Smooth muscle cell (in vitro differentiated cells): ENCODE measurements at regions not wholly inside any gene's neighbourhood (a gene's known extent, or its start where the extent isn't known, plus 50 kb on each side); places are given as distances from the start of the nearest gene placed in this dataset.

ENCODE experiments used
- DNase-seq: peaks from one replicate; lab custom pipeline; 2025; ENCODE audit not compliant: unreplicated experiment; lab: John Stamatoyannopoulos, UW
- H2AFZ ChIP-seq: fragments of 200-600 bp; sonication (generic); 2 replicates; pipeline ENCODE4 v1.6.0; 2016; ENCODE audit warnings: antibody characterized with exemption, low read depth, mild to moderate bottlenecking
- H3F3A ChIP-seq: fragments of 200-600 bp; sonication (generic); 2 replicates; pipeline ENCODE4 v1.6.0; 2017; ENCODE audit warnings: antibody characterized with exemption, low read depth
- H3K27ac ChIP-seq: fragments of 200-600 bp; sonication (generic); 2 replicates; pipeline ENCODE4 v1.5.1; 2016; ENCODE audit warnings: low read depth, mild to moderate bottlenecking
- H3K27me3 ChIP-seq: fragments of 200-600 bp; sonication (generic); 2 replicates; pipeline ENCODE4 v1.6.1; 2016; ENCODE audit warnings: low read depth, mild to moderate bottlenecking
- H3K36me3 ChIP-seq: fragments of 200-600 bp; sonication (generic); 2 replicates; pipeline ENCODE4 v1.5.1; 2016; ENCODE audit warnings: low read depth
- H3K4me1 ChIP-seq: fragments of 200-600 bp; sonication (generic); 2 replicates; pipeline ENCODE4 v1.5.1; 2016; ENCODE audit warnings: low read depth
- H3K4me2 ChIP-seq: fragments of 200-600 bp; sonication (generic); 2 replicates; pipeline ENCODE4 v1.6.0; 2016; ENCODE audit warnings: mild to moderate bottlenecking
- H3K4me3 ChIP-seq: fragments of 200-600 bp; sonication (generic); 2 replicates; pipeline ENCODE4 v1.5.1; 2016; ENCODE audit warnings: mild to moderate bottlenecking
- H3K79me2 ChIP-seq: fragments of 200-600 bp; sonication (generic); 2 replicates; pipeline ENCODE4 v1.6.0; 2016; ENCODE audit warnings: low read depth, mild to moderate bottlenecking
- H3K9ac ChIP-seq: fragments of 200-600 bp; sonication (generic); 2 replicates; pipeline ENCODE4 v1.6.0; 2016; ENCODE audit warnings: low read depth
- H3K9me3 ChIP-seq: fragments of 200-600 bp; sonication (generic); replicated peaks from 2 replicates; pipeline ENCODE4 v1.5.1; 2016; ENCODE audit warnings: low read depth
- H4K20me1 ChIP-seq: fragments of 200-600 bp; sonication (generic); 2 replicates; pipeline ENCODE4 v1.6.0; 2016; ENCODE audit warnings: low read depth
- CTCF ChIP-seq: fragments of 200-600 bp; sonication (generic); IDR thresholded peaks from 2 replicates; pipeline ENCODE4 v1.5.1; 2017; ENCODE audit warnings: borderline replicate concordance, mild to moderate bottlenecking, antibody characterized with exemption; ENCODE audit not compliant: insufficient read depth, poor library complexity, severe bottlenecking
- WGBS: methylation state at CpG from one replicate; pipeline ENCODE4 v1.1.7; 2016; ENCODE audit warnings: low lambda C conversion rate; 5-methylcytosine and 5-hydroxymethylcytosine counted together

GRCh38 chr18:46423226-46423805 is 233.7 kb downstream of the LOXHD1 start:
- no peak for DNase-seq
- H4K20me1 ChIP-seq = no peaks in the 10 kb centered on the region
- H2AFZ ChIP-seq = no peak overlapping the region
- H3K9me3 ChIP-seq = no peaks in the 10 kb centered on the region
- no peak overlapping the region for H3K4me3 ChIP-seq
- no peak for TF ChIP-seq CTCF
- 93% methylated on average over 4 of the region's 4 CpGs for WGBS
- H3K79me2 ChIP-seq = no peaks in the 10 kb centered on the region
- no peak overlapping the region for H3K27ac ChIP-seq
- H3F3A ChIP-seq = no peaks in the 10 kb centered on the region
- H3K4me1 ChIP-seq = peaks cover 11% of the 10 kb centered on the region
- no peaks in the 10 kb centered on the region for H3K27me3 ChIP-seq
- H3K36me3 ChIP-seq = no peaks in the 10 kb centered on the region
- H3K9ac ChIP-seq = no peak overlapping the region
- H3K4me2 ChIP-seq = no peak overlapping the region

GRCh38 chr18:46424898-46425297 is 232.1 kb downstream of the LOXHD1 start:
- Histone ChIP-seq H3K9me3 (no peaks in the 10 kb centered on the region), H3K4me1 (peaks cover 7% of the 10 kb centered on the region), H3K9ac (no peak overlapping the region), H2AFZ (no peak overlapping the region), H3K4me3 (no peak overlapping the region), H3K27ac (no peak overlapping the region), H3K4me2 (no peak overlapping the region), H3K36me3 (no peaks in the 10 kb centered on the region), H3F3A (no peaks in the 10 kb centered on the region), H3K27me3 (no peaks in the 10 kb centered on the region), H3K79me2 (no peaks in the 10 kb centered on the region), H4K20me1 (no peaks in the 10 kb centered on the region)
- DNase-seq = no peak
- TF ChIP-seq CTCF = no peak
- 49% methylated on average over 8 of the region's 8 CpGs for WGBS

GRCh38 chr18:46425511-46425910 is 231.5 kb downstream of the LOXHD1 start:
- Histone ChIP-seq H3K36me3 (no peaks in the 10 kb centered on the region), H3K4me3 (no peak overlapping the region), H3K9ac (no peak overlapping the region), H3F3A (no peaks in the 10 kb centered on the region), H4K20me1 (no peaks in the 10 kb centered on the region), H3K9me3 (no peaks in the 10 kb centered on the region), H3K27me3 (no peaks in the 10 kb centered on the region), H3K79me2 (no peaks in the 10 kb centered on the region), H3K4me1 (peaks cover 7% of the 10 kb centered on the region), H3K4me2 (no peak overlapping the region), H2AFZ (no peak overlapping the region), H3K27ac (no peak overlapping the region)
- TF ChIP-seq CTCF = no peak
- WGBS = 91% methylated on average over 3 of the region's 3 CpGs
- no peak for DNase-seq

GRCh38 chr18:46426021-46426678 is 230.9 kb downstream of the LOXHD1 start:
- no peak overlapping the region for H3K27ac ChIP-seq
- no peaks in the 10 kb centered on the region for H3K9me3 ChIP-seq
- 92% methylated on average over 5 of the region's 5 CpGs for WGBS
- no peaks in the 10 kb centered on the region for H3K27me3 ChIP-seq
- H3K79me2 ChIP-seq = no peaks in the 10 kb centered on the region
- H3K36me3 ChIP-seq = no peaks in the 10 kb centered on the region
- no peak overlapping the region for H2AFZ ChIP-seq
- H3K4me1 ChIP-seq = peaks cover 7% of the 10 kb centered on the region
- no peaks in the 10 kb centered on the region for H3F3A ChIP-seq
- H3K4me2 ChIP-seq = no peak overlapping the region
- TF ChIP-seq CTCF = no peak
- no peak for DNase-seq
- H3K9ac ChIP-seq = no peak overlapping the region
- no peak overlapping the region for H3K4me3 ChIP-seq
- no peaks in the 10 kb centered on the region for H4K20me1 ChIP-seq
